Esophagus muscularis mucosa (tissue), 2 donors: ENCODE measurements at regions not wholly inside any gene's neighbourhood (a gene's known extent, or its start where the extent isn't known, plus 50 kb on each side); places are given as distances from the start of the nearest gene placed in this dataset.

Experiments
- POLR2A ChIP-seq: fragments of 450-650 bp; IDR thresholded peaks from one replicate; pipeline ENCODE4 v1.6.1; 2017; ENCODE audit warnings: antibody characterized with exemption, moderate library complexity, mild to moderate bottlenecking, low read depth
- POLR2AphosphoS5 ChIP-seq, 2 donors: sonication (generic); formaldehyde crosslinking; IDR thresholded peaks; one replicate each; pipeline ENCODE4 v1.6.1; 2017; ENCODE audit warnings: antibody characterized with exemption in 2 of 2

DNA sequence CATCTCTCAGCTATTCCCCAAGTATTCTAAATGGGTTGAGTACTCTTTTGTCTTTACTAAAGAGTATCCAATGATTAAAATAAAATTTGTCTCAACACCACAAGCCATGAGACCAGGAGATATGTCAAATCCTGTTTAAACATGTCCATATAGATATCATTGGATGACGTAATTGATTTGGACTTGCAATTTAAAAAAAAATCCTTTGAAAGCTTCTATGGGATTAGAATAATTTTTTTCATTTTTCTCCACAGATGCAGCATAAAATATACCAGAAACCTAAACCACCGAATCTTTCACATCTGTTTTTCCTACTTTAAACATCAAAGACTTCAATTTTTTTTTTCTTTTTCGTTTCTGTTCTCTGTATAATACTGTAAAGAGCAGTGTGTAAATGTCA lies 1022.3 kb downstream of the EPHA3 start:
- TF ChIP-seq POLR2AphosphoS5 (IDR thresholded peaks at IDR 0.05) (no peak), POLR2A (no peak)
